Body of pancreas (tissue), 4 donors: ENCODE measurements at regions not wholly inside any gene's neighbourhood (a gene's known extent, or its start where the extent isn't known, plus 50 kb on each side); places are given as distances from the start of the nearest gene placed in this dataset.

ENCODE experiments used
- CTCF ChIP-seq, 7 experiments: fragments of 450-650 bp in 4 of 7; fragments of 200-600 bp in 3 of 7; sonication (generic) in 3 of 7; IDR thresholded peaks; one replicate each; pipeline ENCODE4 v1.5.1; 2016 to 2019; ENCODE audit warnings: antibody characterized with exemption in 7 of 7
- POLR2A ChIP-seq, 3 donors: fragments of 450-650 bp; IDR thresholded peaks; one replicate each; pipeline ENCODE4 v1.6.1; 2016; ENCODE audit warnings: antibody characterized with exemption in 3 of 3, mild to moderate bottlenecking in 2 of 3

GRCh38 chr6:95233879-95234278 is 343.5 kb upstream of the MANEA start:
- TF ChIP-seq CTCF (IDR thresholded peaks at IDR 0.05) = no peak
- TF ChIP-seq POLR2A (IDR thresholded peaks at IDR 0.05) = no peak
